H9 (cell line): ENCODE measurements at regions not wholly inside any gene's neighbourhood (a gene's known extent, or its start where the extent isn't known, plus 50 kb on each side); places are given as distances from the start of the nearest gene placed in this dataset.
A peak's percentile ranks its signal among the peaks of the same experiment; 100 is the strongest.

Source experiments
- DNase-seq: peaks from one replicate; pipeline ENCODE4 v3.0.0-alpha.2; 2017
- H2AFZ ChIP-seq: one replicate; pipeline ENCODE4 v1.6.1; 2013; ENCODE audit warnings: mild to moderate bottlenecking, low read length, control low read depth, moderate library complexity
- H2AK5ac ChIP-seq: 2 replicates; pipeline ENCODE4 v1.6.1; 2013; ENCODE audit warnings: low read length, control low read depth, mixed read lengths; ENCODE audit not compliant: insufficient read length
- H2BK120ac ChIP-seq: one replicate; pipeline ENCODE4 v1.6.1; 2013; ENCODE audit warnings: low read depth, mild to moderate bottlenecking, low read length, control low read depth, inconsistent platforms; ENCODE audit not compliant: poor library complexity, severe bottlenecking
- H2BK12ac ChIP-seq: 2 replicates; pipeline ENCODE4 v1.6.1; 2013; ENCODE audit warnings: low read length, control low read depth, mixed read lengths, low read depth; ENCODE audit not compliant: insufficient read length
- H2BK15ac ChIP-seq: 2 replicates; pipeline ENCODE4 v1.6.1; 2013; ENCODE audit warnings: low read depth, low read length, control low read depth
- H2BK20ac ChIP-seq: one replicate; pipeline ENCODE4 v1.6.1; 2013; ENCODE audit warnings: low read depth, mild to moderate bottlenecking, low read length, control low read depth, inconsistent platforms; ENCODE audit not compliant: poor library complexity, severe bottlenecking
- H2BK5ac ChIP-seq: 2 replicates; pipeline ENCODE4 v1.6.1; 2013; ENCODE audit warnings: low read length, control low read depth, mixed read lengths; ENCODE audit not compliant: insufficient read length
- H3K14ac ChIP-seq: 2 replicates; pipeline ENCODE4 v1.6.1; 2013; ENCODE audit warnings: low read length, control low read depth; ENCODE audit not compliant: insufficient read depth
- H3K18ac ChIP-seq: 2 replicates; pipeline ENCODE4 v1.6.1; 2013; ENCODE audit warnings: low read depth, mild to moderate bottlenecking, mixed read lengths, low read length, control low read depth; ENCODE audit not compliant: insufficient read length
- H3K23ac ChIP-seq: 2 replicates; pipeline ENCODE4 v1.6.1; 2013; ENCODE audit warnings: low read length, control low read depth, mixed read lengths, low read depth; ENCODE audit not compliant: insufficient read length
- H3K23me2 ChIP-seq: 2 replicates; pipeline ENCODE4 v1.6.1; 2013; ENCODE audit warnings: low read depth, mild to moderate bottlenecking, mixed read lengths, low read length, control low read depth; ENCODE audit not compliant: insufficient read length, poor library complexity, severe bottlenecking
- H3K27ac ChIP-seq: 2 replicates; pipeline ENCODE4 v1.5.1; 2013; ENCODE audit warnings: low read length, control low read depth, mixed read lengths, low read depth; ENCODE audit not compliant: insufficient read length
- H3K27me3 ChIP-seq: 2 replicates; pipeline ENCODE4 v1.6.1; 2013; ENCODE audit warnings: low read length, control low read depth, inconsistent platforms; ENCODE audit not compliant: insufficient read depth
- H3K4ac ChIP-seq: 2 replicates; pipeline ENCODE4 v1.6.1; 2013; ENCODE audit warnings: low read depth, mild to moderate bottlenecking, control low read depth, inconsistent platforms, low read length, moderate library complexity
- H3K4me1 ChIP-seq: 2 replicates; pipeline ENCODE4 v1.6.1; 2013; ENCODE audit warnings: low read length, control low read depth, inconsistent platforms; ENCODE audit not compliant: insufficient read depth
- H3K4me2 ChIP-seq: 2 replicates; pipeline ENCODE4 v1.6.1; 2013; ENCODE audit warnings: low read length, control low read depth, mixed read lengths; ENCODE audit not compliant: insufficient read length, insufficient read depth
- H3K56ac ChIP-seq: 2 replicates; pipeline ENCODE4 v1.6.1; 2013; ENCODE audit warnings: low read depth, mild to moderate bottlenecking, mixed read lengths, low read length, control low read depth; ENCODE audit not compliant: insufficient read length
- H3K79me1 ChIP-seq: 2 replicates; pipeline ENCODE4 v1.6.1; 2013; ENCODE audit warnings: low read depth, mild to moderate bottlenecking, moderate library complexity, low read length, control low read depth, inconsistent platforms; ENCODE audit not compliant: insufficient read depth, poor library complexity, severe bottlenecking
- H3K79me2 ChIP-seq: 2 replicates; pipeline ENCODE4 v1.6.1; 2013; ENCODE audit warnings: low read length, control low read depth, inconsistent platforms; ENCODE audit not compliant: insufficient read depth
- H3K9ac ChIP-seq: 2 replicates; pipeline ENCODE4 v1.6.1; 2013; ENCODE audit warnings: low read length, control low read depth, mixed read lengths; ENCODE audit not compliant: insufficient read length; ENCODE audit errors: extremely low read depth
- H3K9me3 ChIP-seq: one replicate; pipeline ENCODE4 v1.6.1; 2013; ENCODE audit warnings: low read depth, low read length, inconsistent platforms; ENCODE audit not compliant: control insufficient read depth
- H3T11ph ChIP-seq: one replicate; pipeline ENCODE4 v1.6.1; 2013; ENCODE audit warnings: mild to moderate bottlenecking, low read length, control low read depth, inconsistent platforms
- H4K20me1 ChIP-seq: one replicate; pipeline ENCODE4 v1.6.1; 2013; ENCODE audit not compliant: control insufficient read depth, insufficient read length, insufficient read depth
- H4K5ac ChIP-seq: 2 replicates; pipeline ENCODE4 v1.6.1; 2013; ENCODE audit warnings: low read depth, mild to moderate bottlenecking, mixed read lengths, low read length, control low read depth; ENCODE audit not compliant: insufficient read length
- H4K8ac ChIP-seq: replicated peaks from 2 replicates; pipeline ENCODE4 v1.6.1; 2013; ENCODE audit warnings: low read length, control low read depth, mixed read lengths, low read depth; ENCODE audit not compliant: insufficient read length
- H4K91ac ChIP-seq: 2 replicates; pipeline ENCODE4 v1.6.1; 2013; ENCODE audit warnings: low read depth, mild to moderate bottlenecking, moderate library complexity, mixed read lengths, low read length, control low read depth; ENCODE audit not compliant: insufficient read length
- H3K27ac Mint-ChIP-seq, 3 experiments: 2 replicates in 2 of 3; 3 replicates in 1 of 3; pipeline ENCODE4 v1.8.0; 2020 to 2021; ENCODE audit warnings: mixed read lengths in 3 of 3, mild to moderate bottlenecking in 1 of 3, moderate library complexity in 1 of 3
- H3K27me3 Mint-ChIP-seq: 2 replicates; pipeline ENCODE4 v1.8.0; 2021; ENCODE audit warnings: low read depth, mild to moderate bottlenecking, moderate library complexity, mixed read lengths
- H3K36me3 Mint-ChIP-seq, 3 experiments: 2 replicates in 2 of 3; 3 replicates in 1 of 3; pipeline ENCODE4 v1.8.0; 2020 to 2021; ENCODE audit warnings: low read depth in 3 of 3, mixed read lengths in 3 of 3; ENCODE audit not compliant: insufficient read depth in 1 of 3
- H3K4me1 Mint-ChIP-seq, 2 experiments: 2 replicates each; pipeline ENCODE4 v1.8.0; 2020; ENCODE audit warnings: mixed read lengths in 2 of 2
- H3K4me3 Mint-ChIP-seq, 2 experiments: 2 replicates in 1 of 2; 3 replicates in 1 of 2; pipeline ENCODE4 v1.8.0; 2020 to 2021; ENCODE audit warnings: mild to moderate bottlenecking in 2 of 2, mixed read lengths in 2 of 2, moderate library complexity in 1 of 2
- H3K9me3 Mint-ChIP-seq, 2 experiments: 2 replicates in 1 of 2; 3 replicates in 1 of 2; pipeline ENCODE4 v1.8.0; 2020; ENCODE audit warnings: mild to moderate bottlenecking in 2 of 2, mixed read lengths in 2 of 2, moderate library complexity in 1 of 2
- CTCF ChIP-seq: fragments of 200-600 bp; sonication (generic); conservative IDR thresholded peaks from 3 replicates; pipeline ENCODE4 v1.8.0; 2021; ENCODE audit warnings: antibody characterized with exemption, mild to moderate bottlenecking
- WGBS: extraction: QIAGEN DNeasy Blood & Tissue Kit; methylation state at CpG from one replicate; pipeline ENCODE4 v1.1.7; 2013; ENCODE audit warnings: missing lambda C conversion rate, low lambda C conversion rate, mixed read lengths; ENCODE audit not compliant: insufficient read length; ENCODE audit errors: extremely low coverage; 5-methylcytosine and 5-hydroxymethylcytosine counted together

DNA sequence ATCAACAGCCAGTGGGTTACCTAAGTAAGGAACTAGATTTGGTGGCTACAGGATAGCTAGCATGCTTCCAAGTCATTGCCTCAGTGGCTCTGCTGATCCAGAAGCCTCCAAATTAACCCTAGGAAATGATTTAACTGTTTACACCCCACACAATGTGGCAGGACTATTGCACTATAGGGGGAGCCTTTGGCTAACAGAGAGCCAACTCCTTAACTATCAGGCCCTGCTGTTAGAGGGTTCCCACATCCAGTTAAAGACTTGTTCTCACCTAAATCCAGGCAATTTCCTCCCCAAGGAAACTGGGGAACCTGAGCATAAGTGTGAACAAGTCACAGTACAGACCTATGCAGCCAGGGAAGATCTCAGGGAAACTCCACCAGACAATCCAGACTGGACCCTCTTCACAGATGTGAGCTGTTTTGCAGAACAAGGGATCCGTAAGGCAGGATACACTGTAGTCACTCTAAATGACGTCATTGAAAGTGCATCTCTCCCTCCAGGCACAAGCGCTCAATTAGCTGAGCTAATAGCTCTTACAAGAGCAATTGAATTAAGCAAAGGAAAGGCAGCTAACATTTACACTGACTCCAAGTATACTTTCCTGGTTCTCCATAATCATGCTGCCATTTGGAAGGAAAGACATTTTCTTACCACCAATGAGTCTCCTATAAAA, 185.3 kb upstream of the SPOCK3 start:
- TF ChIP-seq CTCF: peak; percentile 22; the same call in 1 of the 3 replicates
- H3K4me2 ChIP-seq: no peak overlapping the region
- H3T11ph ChIP-seq: no peak overlapping the region
- H3K23ac ChIP-seq: no peak overlapping the region
- no peak overlapping the region for H2AK5ac ChIP-seq
- H4K20me1 ChIP-seq: no peaks in the 10 kb centered on the region
- no peaks in the 10 kb centered on the region for H3K9me3 Mint-ChIP-seq
- no peak overlapping the region for H4K91ac ChIP-seq
- H2BK12ac ChIP-seq: no peak overlapping the region
- no peak overlapping the region for H4K8ac ChIP-seq
- no peak overlapping the region for H3K27ac ChIP-seq
- H3K27ac Mint-ChIP-seq: no peak overlapping the region; a peak in 1 of 7 replicates
- H2AFZ ChIP-seq: no peak overlapping the region
- H2BK15ac ChIP-seq: no peak overlapping the region
- H3K27me3 ChIP-seq: no peaks in the 10 kb centered on the region
- H3K79me2 ChIP-seq: no peaks in the 10 kb centered on the region
- H4K5ac ChIP-seq: no peak overlapping the region
- no peak overlapping the region for H2BK5ac ChIP-seq
- H3K4me3 Mint-ChIP-seq: no peak overlapping the region
- H2BK20ac ChIP-seq: no peak overlapping the region
- H3K9ac ChIP-seq: no peak overlapping the region
- H3K36me3 Mint-ChIP-seq: no peaks in the 10 kb centered on the region
- no peak overlapping the region for H2BK120ac ChIP-seq
- no peaks in the 10 kb centered on the region for H3K9me3 ChIP-seq
- no peaks in the 10 kb centered on the region for H3K4me1 ChIP-seq
- H3K4ac ChIP-seq: no peak overlapping the region
- H3K56ac ChIP-seq: no peak overlapping the region
- no peak overlapping the region for H3K14ac ChIP-seq
- peaks cover 10 to 14% of the 10 kb centered on the region in 2 experiments for H3K4me1 Mint-ChIP-seq
- H3K18ac ChIP-seq: no peak overlapping the region
- WGBS: no CpG with 5 or more reads among the region's 3 CpGs
- DNase-seq: no peak
- H3K27me3 Mint-ChIP-seq: no peaks in the 10 kb centered on the region
- no peaks in the 10 kb centered on the region for H3K23me2 ChIP-seq
- no peaks in the 10 kb centered on the region for H3K79me1 ChIP-seq
